ENCODE measurements at regions not wholly inside any gene's neighbourhood (a gene's known extent, or its start where the extent isn't known, plus 50 kb on each side); places are given as distances from the start of the nearest gene placed in this dataset.

DNA sequence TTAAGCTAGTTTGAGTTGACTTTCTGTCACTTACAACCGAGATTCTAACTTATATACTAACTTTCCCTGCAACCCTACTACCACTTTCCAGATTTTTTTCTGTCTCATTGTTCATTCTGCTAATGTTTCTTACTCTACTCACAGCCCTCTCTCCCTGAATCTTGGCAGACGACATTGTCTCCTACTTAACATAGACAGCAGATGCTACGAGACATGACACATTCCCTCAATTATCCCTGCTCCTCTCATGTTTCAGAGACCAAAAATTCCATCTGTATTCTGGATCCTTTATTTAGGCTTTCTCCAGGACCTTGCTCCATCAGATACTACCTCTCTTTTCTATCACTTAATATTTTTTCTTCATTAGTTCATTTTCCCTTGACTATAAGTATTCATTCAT, 379.1 kb upstream of the TEX13C start:
- TF ChIP-seq, protein P1, sequence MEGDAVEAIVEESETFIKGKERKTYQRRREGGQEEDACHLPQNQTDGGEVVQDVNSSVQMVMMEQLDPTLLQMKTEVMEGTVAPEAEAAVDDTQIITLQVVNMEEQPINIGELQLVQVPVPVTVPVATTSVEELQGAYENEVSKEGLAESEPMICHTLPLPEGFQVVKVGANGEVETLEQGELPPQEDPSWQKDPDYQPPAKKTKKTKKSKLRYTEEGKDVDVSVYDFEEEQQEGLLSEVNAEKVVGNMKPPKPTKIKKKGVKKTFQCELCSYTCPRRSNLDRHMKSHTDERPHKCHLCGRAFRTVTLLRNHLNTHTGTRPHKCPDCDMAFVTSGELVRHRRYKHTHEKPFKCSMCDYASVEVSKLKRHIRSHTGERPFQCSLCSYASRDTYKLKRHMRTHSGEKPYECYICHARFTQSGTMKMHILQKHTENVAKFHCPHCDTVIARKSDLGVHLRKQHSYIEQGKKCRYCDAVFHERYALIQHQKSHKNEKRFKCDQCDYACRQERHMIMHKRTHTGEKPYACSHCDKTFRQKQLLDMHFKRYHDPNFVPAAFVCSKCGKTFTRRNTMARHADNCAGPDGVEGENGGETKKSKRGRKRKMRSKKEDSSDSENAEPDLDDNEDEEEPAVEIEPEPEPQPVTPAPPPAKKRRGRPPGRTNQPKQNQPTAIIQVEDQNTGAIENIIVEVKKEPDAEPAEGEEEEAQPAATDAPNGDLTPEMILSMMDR (IDR thresholded peaks at IDR 0.05), result no peak

DNA sequence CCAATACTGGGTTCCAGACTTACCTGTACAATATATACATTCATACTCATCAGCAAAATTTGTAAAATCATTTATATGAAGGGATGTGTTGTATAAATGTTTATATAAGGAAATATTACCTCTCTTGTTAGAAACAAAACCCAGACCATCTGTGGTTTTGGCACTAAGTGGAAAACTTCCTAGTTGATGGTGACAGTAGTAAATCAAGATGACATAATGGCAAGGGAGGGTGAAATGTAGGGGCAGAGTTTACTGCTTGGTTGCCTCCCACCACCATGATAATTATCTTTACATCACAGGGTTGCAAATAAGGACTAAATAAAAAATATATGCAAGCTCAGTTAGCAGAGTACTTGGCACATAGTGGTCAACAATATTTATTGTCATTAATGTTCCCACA, 365.3 kb upstream of the TEX13C start:
- TF ChIP-seq, protein P1 (IDR thresholded peaks at IDR 0.05), result no peak
- Mint-ChIP-seq H3K27me3 (no peaks in the 10 kb centered on the region), H3K36me3 (ENCODE audit: low read depth) (no peaks in the 10 kb centered on the region), H3K27ac (no peak overlapping the region), H3K4me3 (no peak overlapping the region), H3K4me1 (ENCODE audit: low read depth) (no peaks in the 10 kb centered on the region), H3K9me3 (no peaks in the 10 kb centered on the region)
- ChIA-PET POLR2A (no interaction called here), CTCF (no interaction called here)
- no peaks in the 10 kb centered on the region for H3K4me1 ChIP-seq (ENCODE audit: insufficient read depth, low read length)
- no peak overlapping the region for H3K27ac ChIP-seq (ENCODE audit: low read depth in 1 of 2, low read length in 2 of 2)
- H3K36me3 ChIP-seq (ENCODE audit: insufficient read depth, low read length), result no peaks in the 10 kb centered on the region
- no peak overlapping the region for H3K4me3 ChIP-seq (ENCODE audit: low read length)
- H3K27me3 ChIP-seq (ENCODE audit: control insufficient read depth in 1 of 2, insufficient read depth in 2 of 2, low read length in 2 of 2), result no peaks in the 10 kb centered on the region
- intact Hi-C loops (cut with DNase I, micrococcal nuclease), result no loop called here
- ATAC-seq (ENCODE audit: poor library complexity), result no peak
- DNase-seq, result no peak
- H3K9me3 ChIP-seq (ENCODE audit: control insufficient read depth in 1 of 2, insufficient read depth in 1 of 2, low read length in 2 of 2), result no peaks in the 10 kb centered on the region

More for the DNA sequence above, 379.1 kb upstream of the TEX13C start:
- Mint-ChIP-seq H3K4me1 (ENCODE audit: low read depth) (no peaks in the 10 kb centered on the region), H3K36me3 (ENCODE audit: low read depth) (no peaks in the 10 kb centered on the region), H3K9me3 (no peaks in the 10 kb centered on the region), H3K27me3 (no peaks in the 10 kb centered on the region), H3K27ac (no peak overlapping the region), H3K4me3 (no peak overlapping the region)
- Histone ChIP-seq H3K9me3 (ENCODE audit: control insufficient read depth in 1 of 2, insufficient read depth in 1 of 2, low read length in 2 of 2) (no peaks in the 10 kb centered on the region), H3K4me3 (ENCODE audit: low read length) (no peak overlapping the region), H3K4me1 (ENCODE audit: insufficient read depth, low read length) (no peaks in the 10 kb centered on the region), H3K27me3 (ENCODE audit: control insufficient read depth in 1 of 2, insufficient read depth in 2 of 2, low read length in 2 of 2) (no peaks in the 10 kb centered on the region), H3K27ac (ENCODE audit: low read depth in 1 of 2, low read length in 2 of 2) (no peak overlapping the region), H3K36me3 (ENCODE audit: insufficient read depth, low read length) (no peaks in the 10 kb centered on the region)
- DNase-seq (no peak), ATAC-seq (ENCODE audit: poor library complexity) (no peak)
- ChIA-PET POLR2A (no interaction called here), CTCF (no interaction called here)
- intact Hi-C loops (cut with DNase I, micrococcal nuclease), result no loop called here

DNA sequence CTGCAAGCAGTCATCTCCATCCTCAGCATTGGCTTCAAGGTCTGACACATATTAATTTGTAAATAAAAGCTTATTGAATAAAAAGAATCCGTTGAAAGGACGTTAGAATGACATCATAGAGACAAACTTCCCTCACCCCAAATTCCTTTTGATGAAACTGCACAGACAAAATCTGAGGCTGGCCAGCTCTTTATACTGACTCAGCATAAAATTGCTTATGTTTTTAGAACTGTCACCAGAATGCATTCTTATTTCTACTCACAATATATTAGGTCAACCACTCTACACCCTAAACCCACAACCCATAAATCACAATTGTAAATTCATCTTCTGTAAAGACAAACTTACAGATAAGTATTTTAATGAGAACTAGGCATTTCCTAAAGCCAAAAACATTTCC, 359.2 kb upstream of the TEX13C start:
- Mint-ChIP-seq H3K9me3 (no peaks in the 10 kb centered on the region), H3K4me1 (ENCODE audit: low read depth) (peaks cover 6% of the 10 kb centered on the region), H3K27ac (no peak overlapping the region), H3K27me3 (no peaks in the 10 kb centered on the region), H3K36me3 (ENCODE audit: low read depth) (no peaks in the 10 kb centered on the region), H3K4me3 (no peak overlapping the region)
- no peak for DNase-seq
- H3K27me3 ChIP-seq (ENCODE audit: control insufficient read depth in 1 of 2, insufficient read depth in 2 of 2, low read length in 2 of 2), result no peaks in the 10 kb centered on the region
- no peak overlapping the region for H3K27ac ChIP-seq (ENCODE audit: low read depth in 1 of 2, low read length in 2 of 2)
- TF ChIP-seq, protein P1 (IDR thresholded peaks at IDR 0.05), result no peak
- no peaks in the 10 kb centered on the region for H3K9me3 ChIP-seq (ENCODE audit: control insufficient read depth in 1 of 2, insufficient read depth in 1 of 2, low read length in 2 of 2)
- no peak overlapping the region for H3K4me3 ChIP-seq (ENCODE audit: low read length)
- CTCF ChIA-PET, result no interaction called here
- POLR2A ChIA-PET, result no interaction called here
- H3K4me1 ChIP-seq (ENCODE audit: insufficient read depth, low read length), result no peaks in the 10 kb centered on the region
- intact Hi-C loops (cut with DNase I, micrococcal nuclease), result no loop called here
- ATAC-seq (ENCODE audit: poor library complexity), result no peak
- no peaks in the 10 kb centered on the region for H3K36me3 ChIP-seq (ENCODE audit: insufficient read depth, low read length)
